Tibial nerve (tissue), 4 donors: ENCODE measurements at regions not wholly inside any gene's neighbourhood (a gene's known extent, or its start where the extent isn't known, plus 50 kb on each side); places are given as distances from the start of the nearest gene placed in this dataset.

ENCODE experiments used
- EP300 ChIP-seq, 2 donors: sonication (generic); formaldehyde crosslinking; IDR thresholded peaks; one replicate each; pipeline ENCODE4 v1.6.1; 2017; ENCODE audit warnings: antibody characterized with exemption in 2 of 2, mild to moderate bottlenecking in 1 of 2
- POLR2A ChIP-seq, 2 donors: fragments of 450-650 bp; IDR thresholded peaks; one replicate each; pipeline ENCODE4 v1.6.1; 2017; ENCODE audit warnings: antibody characterized with exemption in 2 of 2, mild to moderate bottlenecking in 2 of 2, moderate library complexity in 2 of 2
- TF ChIP-seq, protein P1 (sequence below), 5 experiments: fragments of 200-600 bp in 3 of 5; fragments of 450-650 bp in 2 of 5; sonication (generic) in 3 of 5; IDR thresholded peaks; one replicate each; pipeline ENCODE4 v1.5.1; 2016 to 2019; ENCODE audit warnings: antibody characterized with exemption in 5 of 5, mild to moderate bottlenecking in 3 of 5, moderate library complexity in 2 of 5

DNA sequence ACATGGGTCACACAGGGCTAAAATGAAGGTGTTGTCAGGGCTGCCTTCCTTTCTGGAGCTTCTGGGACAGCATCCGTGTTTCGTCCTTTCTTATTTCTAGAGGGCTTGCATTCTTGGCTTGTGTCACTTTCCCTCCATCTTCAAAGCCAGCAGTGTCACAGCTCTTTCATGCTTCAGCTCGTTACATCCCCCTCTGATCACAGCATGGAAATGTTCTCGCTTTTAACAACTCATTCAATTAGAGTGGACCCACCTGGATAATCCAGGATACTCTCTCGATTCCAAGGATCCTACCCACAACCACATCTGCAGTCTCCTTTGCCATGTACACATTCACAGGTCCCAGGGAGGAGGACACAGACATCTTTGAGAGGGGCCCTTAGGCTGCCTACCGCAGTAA lies 316.2 kb upstream of the FIGN start:
- TF ChIP-seq, protein P1, sequence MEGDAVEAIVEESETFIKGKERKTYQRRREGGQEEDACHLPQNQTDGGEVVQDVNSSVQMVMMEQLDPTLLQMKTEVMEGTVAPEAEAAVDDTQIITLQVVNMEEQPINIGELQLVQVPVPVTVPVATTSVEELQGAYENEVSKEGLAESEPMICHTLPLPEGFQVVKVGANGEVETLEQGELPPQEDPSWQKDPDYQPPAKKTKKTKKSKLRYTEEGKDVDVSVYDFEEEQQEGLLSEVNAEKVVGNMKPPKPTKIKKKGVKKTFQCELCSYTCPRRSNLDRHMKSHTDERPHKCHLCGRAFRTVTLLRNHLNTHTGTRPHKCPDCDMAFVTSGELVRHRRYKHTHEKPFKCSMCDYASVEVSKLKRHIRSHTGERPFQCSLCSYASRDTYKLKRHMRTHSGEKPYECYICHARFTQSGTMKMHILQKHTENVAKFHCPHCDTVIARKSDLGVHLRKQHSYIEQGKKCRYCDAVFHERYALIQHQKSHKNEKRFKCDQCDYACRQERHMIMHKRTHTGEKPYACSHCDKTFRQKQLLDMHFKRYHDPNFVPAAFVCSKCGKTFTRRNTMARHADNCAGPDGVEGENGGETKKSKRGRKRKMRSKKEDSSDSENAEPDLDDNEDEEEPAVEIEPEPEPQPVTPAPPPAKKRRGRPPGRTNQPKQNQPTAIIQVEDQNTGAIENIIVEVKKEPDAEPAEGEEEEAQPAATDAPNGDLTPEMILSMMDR (IDR thresholded peaks at IDR 0.05): no peak
- TF ChIP-seq POLR2A (IDR thresholded peaks at IDR 0.05): no peak
- no peak for TF ChIP-seq EP300 (IDR thresholded peaks at IDR 0.05)
